ENCODE measurements at regions not wholly inside any gene's neighbourhood (a gene's known extent, or its start where the extent isn't known, plus 50 kb on each side); places are given as distances from the start of the nearest gene placed in this dataset.

DNA sequence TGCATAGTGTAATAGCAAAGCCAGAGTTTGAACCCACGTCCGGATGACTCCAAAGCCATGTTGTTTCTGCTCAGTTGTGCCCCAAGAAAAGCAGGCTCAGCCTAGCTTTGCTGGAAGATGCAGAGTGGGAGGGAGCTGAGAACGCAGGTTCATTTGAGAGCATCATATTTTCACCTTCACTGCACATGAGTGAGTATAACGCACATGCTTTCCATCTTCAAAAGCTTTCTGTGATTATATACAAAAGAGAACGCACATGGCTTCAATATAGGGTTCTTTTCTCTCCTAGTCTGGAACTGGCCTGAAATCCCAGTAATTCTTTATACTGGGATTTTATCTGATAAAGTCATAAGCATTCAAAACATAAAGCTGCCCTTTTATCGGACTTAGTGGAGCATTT lies 385.5 kb upstream of the CADM1 start:
- no peak for DNase-seq (ENCODE audit: extremely low read depth in 1 of 11, low read depth in 9 of 11, low spot score in 4 of 11)

DNA sequence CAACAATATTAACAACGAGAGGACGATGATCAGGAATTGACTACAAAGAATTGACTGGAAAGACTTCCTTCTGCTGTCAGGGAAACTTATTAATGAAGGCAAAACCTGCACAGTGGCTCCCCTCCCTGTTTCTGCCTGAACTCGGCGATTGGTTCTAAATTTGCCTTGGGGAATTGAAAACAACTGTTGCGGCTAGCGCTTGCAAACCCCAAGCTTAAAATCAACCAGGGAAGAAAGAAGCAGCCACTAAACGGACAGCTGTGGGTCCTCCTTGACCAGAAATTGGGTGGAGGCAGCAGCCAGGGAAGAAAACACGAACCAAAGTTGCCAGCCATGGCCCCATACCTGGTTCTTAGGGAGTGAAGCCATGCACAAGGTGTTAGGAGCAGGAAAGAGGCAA lies 383.5 kb upstream of the CADM1 start:
- DNase-seq (ENCODE audit: extremely low read depth in 1 of 11, low read depth in 9 of 11, low spot score in 4 of 11) = no peak

DNA sequence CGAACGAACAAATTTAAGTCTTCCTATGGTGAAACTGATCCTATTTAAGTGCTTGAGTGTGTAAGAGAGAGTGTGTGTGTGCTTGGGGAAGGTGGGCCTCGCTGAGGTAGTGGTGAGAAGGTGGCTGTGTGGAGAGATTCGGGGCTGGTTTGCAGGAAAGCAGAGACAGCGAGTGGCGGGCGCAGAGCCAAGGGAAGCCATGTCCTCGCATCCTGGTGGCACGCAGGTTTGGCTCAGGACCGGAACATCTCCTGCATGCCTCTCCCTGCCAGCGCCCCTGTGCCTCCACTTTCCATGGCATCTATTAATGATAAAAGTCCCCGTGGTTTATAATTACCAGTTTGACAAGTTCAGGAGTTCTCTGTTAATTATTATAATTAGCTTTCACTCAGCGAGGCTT lies 383.1 kb upstream of the CADM1 start:
- no peak for DNase-seq (ENCODE audit: extremely low read depth in 1 of 11, low read depth in 9 of 11, low spot score in 4 of 11)

DNA sequence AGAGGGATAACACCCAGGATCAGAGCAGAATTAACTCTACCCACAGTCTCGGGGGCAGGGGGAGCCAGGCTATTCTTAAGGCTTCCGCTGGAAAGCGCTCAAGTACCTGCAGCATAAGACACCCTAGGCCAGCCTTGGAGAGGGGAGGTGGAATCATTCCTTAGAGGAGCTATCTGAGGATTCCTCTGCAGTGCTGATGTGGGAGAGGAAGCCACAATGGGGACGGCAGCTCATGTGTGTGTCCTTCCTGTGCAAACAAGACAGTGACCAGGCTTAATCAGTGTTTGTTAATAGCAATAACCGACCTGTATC lies 382.2 kb upstream of the CADM1 start:
- DNase-seq (ENCODE audit: extremely low read depth in 1 of 11, low read depth in 9 of 11, low spot score in 4 of 11) = no peak

DNA sequence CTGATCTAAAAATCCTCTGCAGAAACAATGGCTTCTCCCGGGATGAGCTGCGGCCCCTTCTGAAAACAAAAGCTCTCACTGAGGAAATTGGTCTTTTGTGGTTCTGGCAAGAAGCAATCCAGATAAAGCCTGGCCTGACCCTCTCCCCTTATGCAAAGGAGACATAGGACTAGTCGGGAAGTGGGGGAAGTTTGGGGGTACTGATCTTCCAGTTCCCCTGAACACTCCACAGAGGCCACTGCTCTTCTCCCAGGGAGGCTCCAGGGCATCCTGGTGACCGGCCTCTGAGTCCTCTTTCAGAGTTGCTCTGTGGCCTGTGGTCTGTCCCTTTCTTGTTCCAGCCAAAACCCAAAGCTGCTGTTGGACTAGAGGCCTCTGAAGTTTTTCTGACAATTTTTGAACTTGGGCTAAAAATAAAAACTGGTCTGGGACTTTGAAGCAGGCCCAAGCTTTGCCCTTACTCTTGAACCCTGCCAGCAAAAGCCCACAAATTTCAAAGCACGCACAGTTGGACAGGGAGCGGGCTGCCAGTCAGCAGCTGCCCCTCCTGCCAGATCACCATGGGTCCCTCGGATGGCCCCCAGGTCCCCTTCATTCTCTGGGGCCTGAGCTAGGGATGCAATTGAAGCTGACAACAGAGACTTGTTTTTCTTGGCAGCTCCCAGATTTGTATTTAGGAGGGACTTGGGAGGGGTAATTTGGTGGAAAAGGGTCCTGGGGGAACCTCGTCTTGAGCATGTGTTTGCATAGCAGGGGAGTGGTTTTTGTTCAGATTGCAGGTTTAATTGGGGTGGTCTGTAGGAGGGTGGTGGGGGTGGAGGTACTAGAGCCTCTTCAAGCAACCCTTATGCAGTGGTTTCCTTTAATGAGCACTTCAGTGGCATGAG lies 381.6 kb upstream of the CADM1 start:
- DNase-seq (ENCODE audit: extremely low read depth in 1 of 11, low read depth in 9 of 11, low spot score in 4 of 11) = no peak

DNA sequence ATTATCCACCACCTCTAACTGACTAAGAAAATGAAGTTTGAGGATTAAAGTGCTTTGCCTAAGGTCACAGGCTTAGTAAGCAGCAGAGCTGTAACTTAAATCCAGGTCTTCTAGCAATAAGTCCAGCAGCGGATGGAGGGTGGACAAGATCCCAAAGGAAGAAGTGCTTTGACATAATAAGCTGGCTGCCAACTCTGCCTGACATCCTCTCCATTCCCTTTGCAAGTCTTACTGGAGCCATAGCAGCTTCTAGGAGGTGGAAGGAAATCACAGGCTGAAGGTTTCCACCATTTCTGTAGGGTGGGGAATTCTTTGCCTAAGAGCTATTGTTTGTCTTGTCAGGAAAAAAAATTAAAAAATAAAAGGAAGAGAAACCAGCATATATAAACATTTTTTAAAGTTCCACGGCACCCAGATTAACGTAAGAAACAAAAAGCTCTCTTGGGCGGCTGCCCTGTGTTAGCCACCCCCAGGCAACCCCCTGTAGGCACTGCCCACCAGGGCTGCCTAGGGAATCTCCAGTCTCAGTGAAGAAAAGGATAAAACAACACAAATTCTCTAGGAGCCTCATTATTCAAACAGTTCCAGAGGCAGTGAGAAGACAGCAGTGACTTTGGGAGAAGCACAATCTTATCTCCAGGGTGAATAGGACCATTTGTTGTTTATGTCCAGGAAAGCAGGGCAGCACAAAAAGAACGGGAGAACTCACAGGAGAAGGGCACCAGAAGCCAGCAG lies 380.8 kb upstream of the CADM1 start:
- DNase-seq (ENCODE audit: extremely low read depth in 1 of 11, low read depth in 9 of 11, low spot score in 4 of 11) = no peak

DNA sequence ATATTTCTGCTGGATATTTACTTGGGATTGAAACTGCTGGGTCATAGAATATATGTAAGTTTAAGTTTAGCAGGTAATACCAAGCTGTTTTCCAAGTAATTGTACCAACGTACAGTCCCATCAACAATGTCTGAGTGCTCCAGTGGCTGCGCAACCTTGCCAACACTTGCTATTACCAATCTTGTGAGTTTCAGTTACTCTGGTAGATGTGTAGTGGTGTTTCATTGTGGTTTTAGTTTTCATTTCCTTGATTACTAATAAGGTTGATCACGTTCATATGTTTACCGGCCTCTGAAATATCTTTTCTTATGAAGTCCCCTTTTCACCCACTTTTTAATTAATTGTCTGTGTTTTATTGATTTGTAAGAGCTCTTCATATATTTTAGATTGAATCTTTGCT lies 370.6 kb upstream of the CADM1 start:
- no peak for DNase-seq (ENCODE audit: extremely low read depth in 1 of 11, low read depth in 9 of 11, low spot score in 4 of 11)

DNA sequence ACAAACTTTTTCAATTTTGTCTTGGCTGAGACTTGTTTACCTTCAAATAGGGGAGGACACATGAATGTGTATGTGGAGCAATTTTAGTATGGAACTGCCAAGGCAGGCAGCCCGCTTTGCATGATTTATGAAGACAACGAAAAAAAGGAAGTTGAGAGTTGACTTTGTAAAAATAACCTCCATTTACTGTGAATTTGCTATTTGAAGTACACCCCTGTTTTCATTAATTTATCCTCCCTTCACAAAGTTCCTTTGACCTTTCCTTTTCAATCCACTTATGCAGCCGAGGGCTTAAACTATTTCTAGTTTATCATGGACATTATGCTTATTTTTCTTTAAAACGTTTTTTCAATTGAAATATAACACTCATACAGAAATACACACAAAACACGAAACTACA lies 369.6 kb upstream of the CADM1 start:
- peak in 1 of 11 donors; percentile 29 for DNase-seq (ENCODE audit: extremely low read depth in 1 of 11, low read depth in 9 of 11, low spot score in 4 of 11)

DNA sequence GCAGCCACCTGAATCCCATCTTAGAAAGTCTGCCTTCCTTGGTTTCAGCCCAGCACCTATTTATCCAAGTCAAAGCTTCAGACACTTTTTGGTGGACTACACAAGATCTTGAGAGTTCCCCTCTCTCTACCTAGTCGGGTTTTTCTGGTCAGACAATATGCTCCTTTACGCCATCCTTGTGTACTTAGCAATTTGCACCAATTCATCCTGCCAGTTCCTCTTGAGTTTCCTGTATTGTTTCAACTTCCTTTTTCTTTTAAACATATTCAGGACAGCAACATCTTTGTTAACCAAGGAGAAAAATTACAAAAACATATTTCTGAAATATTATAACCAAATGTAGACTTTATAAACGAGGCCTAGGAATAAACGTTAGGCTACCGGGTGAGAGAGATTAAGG lies 368.2 kb upstream of the CADM1 start:
- DNase-seq (ENCODE audit: extremely low read depth in 1 of 11, low read depth in 9 of 11, low spot score in 4 of 11) = no peak

DNA sequence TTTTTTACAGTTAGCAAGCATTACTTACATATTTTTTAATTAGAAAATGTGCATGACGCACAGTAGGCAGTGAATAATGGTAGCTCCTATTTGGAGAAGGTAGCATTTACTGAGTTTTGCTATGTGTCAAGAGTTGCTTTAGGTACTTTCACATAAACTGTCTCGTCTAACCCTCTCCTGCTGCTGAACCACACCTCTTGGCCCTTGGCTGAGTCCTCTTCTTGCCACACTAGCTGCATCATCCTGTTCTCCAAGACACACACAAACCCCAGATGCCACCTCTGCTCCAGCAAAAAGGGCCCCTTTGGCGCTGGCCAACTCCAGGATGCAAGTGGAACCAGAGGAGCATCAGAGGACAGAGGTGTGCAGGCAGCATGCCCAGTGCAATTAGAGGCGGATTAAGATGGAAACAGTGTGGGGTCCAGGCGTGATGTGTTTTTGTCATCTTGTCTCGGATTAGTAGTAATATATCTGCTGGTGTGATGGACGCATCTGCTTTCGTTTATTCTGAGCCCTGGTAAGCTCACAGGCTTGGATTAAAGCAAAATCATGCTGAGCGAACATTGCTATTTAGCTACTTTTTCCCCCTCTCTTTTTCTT lies 367.0 kb upstream of the CADM1 start:
- no peak for DNase-seq (ENCODE audit: extremely low read depth in 1 of 11, low read depth in 9 of 11, low spot score in 4 of 11)

DNA sequence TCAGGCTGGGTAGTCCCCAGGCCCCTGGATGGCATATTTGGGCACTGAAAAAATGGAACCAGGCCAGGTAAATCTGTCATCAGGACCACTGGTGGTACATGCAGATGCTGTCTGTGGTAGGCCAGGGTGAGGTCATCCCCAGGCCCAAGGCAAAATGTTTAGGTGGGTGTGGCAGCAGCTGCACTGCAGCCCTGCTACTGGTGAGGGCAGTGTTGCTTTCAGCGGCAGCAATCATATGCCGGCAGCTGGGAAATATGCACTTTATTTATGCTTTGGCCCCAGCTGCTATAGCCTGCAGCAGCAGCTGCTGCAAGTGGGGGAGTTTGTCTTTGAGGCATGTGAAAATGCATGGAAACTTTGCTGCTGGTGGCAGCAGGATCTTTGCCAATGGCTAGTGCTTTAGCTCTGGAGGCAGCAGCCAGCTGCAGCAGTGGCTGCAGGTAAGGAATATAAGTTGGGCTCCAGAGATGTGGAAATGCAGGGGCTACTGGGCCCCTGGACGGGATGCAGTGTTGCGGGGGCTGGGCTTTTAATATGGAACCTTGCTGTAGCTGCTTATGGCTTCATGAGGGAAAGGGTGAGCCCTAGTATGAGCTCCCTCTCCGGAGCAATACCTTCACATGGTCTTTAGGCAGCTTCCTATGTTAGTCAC lies 365.7 kb upstream of the CADM1 start:
- DNase-seq (ENCODE audit: extremely low read depth in 1 of 11, low read depth in 9 of 11, low spot score in 4 of 11) = peak in 6 of 11 donors; percentile 19 to 36 (median 28)

DNA sequence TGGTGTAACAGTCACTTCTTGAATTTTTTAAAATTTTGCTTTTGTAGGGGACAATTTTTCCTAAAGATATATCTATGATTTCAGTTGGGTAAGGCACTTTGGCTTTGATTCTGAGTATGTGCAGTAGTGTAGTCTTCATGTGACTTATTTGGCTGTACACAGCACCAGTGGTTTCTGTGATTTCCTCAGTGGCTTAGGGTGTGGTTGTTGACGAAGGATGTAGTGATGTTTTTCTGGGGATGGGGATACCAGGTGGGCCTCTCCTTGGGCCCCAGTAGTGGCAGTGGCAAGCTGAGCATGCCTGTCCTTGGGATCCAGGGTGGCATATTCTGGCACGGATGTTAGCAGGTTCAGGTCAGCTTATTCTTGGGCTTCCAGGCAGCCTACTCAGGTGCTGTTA lies 364.9 kb upstream of the CADM1 start:
- DNase-seq (ENCODE audit: extremely low read depth in 1 of 11, low read depth in 9 of 11, low spot score in 4 of 11) = no peak

DNA sequence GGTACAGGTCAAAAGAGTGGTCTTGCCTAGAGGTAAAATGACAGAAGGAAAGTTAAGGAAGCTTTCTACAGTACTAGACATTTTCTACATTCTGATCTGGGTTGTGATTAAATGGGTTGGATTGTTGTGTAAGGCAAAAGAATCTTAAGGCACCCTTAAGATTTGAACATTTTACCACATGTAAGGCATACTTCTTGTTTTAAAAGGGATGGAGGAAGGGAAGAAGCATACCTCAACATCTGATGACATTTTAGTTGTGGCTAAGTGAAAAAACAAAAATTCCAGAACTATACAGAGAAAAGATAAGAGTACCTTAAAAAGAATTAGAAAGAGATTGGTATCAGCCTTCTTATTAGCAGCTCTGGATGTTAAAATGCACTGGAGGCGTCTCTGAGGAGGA lies 356.0 kb upstream of the CADM1 start:
- no peak for DNase-seq (ENCODE audit: extremely low read depth in 1 of 11, low read depth in 9 of 11, low spot score in 4 of 11)

DNA sequence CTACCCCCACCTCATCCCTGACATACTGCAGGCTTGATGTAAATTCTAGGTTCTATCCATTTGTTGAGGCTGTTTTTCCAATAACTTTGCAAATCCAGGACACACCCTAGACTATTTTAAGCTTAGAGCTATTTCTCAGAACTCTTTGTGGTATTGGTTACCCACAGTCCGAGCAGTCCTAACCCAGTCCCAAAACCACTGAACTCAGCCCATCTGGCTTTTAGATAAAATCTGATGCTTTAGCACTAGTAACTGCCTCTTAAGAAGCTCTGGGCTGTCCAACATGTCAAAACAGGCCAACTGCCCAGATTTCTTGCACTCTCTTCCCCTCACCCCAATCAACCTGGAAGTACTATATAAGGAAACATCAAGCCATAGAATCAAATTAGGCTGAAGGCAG lies 344.4 kb upstream of the CADM1 start:
- DNase-seq (ENCODE audit: extremely low read depth in 1 of 11, low read depth in 9 of 11, low spot score in 4 of 11) = no peak

DNA sequence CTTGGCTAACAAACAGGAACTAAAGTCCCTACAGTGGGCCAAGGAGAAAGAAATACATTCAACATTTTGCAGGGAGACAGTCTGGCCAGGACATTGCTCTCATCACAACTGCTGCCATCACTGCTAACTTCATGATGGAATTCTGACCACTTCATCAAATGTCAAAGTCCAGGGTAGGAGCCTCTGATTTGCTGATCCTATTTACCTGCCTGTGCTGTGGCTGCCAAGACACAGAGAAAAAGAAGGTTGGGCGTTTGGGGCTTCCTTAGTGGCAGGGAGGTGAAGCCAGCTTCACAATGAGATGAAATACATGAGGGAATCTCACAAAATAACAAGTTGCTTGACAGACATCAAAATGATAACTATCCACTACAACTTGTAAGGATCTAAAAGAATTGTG lies 343.9 kb upstream of the CADM1 start:
- peak in 3 of 11 donors; percentile 4 to 12 (median 9) for DNase-seq (ENCODE audit: extremely low read depth in 1 of 11, low read depth in 9 of 11, low spot score in 4 of 11)

DNA sequence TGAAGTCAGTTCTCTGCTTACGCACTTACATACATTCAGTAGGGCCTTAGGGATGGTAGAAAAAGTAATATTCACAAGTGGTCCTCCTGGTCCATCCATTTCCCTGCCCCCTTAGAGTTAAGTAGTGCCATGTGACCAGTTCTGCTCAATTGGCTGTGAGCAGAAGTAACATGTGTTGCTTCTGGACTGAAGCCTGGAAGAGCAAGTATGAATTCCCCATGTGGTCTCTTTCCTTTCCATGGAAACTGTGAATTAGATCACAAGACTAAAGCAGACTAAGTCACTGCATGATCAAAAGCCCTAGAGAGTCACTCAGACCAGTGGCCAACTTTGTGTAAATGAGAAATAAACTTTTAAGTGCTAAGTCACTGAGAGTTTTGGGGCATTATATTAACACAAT lies 341.7 kb upstream of the CADM1 start:
- no peak for DNase-seq (ENCODE audit: extremely low read depth in 1 of 11, low read depth in 9 of 11, low spot score in 4 of 11)

DNA sequence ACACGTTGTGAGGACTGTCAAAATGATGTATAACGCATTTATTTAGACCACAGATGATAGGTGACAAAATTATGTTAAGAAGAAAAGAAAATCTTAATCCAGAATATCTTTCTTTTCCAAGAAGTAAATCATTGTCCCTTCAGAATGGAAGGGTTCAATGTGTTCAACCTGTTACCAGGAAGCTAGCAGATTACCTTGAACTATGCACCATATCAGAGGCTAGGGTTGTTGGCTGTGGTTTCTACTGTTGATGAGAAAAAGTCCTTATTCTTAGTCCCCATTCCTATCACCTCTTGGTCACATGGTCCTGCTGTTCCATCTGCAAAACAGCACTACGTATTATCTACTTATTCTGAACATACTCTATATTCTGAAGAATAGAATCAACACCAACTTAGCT lies 339.5 kb upstream of the CADM1 start:
- DNase-seq (ENCODE audit: extremely low read depth in 1 of 11, low read depth in 9 of 11, low spot score in 4 of 11) = no peak

DNA sequence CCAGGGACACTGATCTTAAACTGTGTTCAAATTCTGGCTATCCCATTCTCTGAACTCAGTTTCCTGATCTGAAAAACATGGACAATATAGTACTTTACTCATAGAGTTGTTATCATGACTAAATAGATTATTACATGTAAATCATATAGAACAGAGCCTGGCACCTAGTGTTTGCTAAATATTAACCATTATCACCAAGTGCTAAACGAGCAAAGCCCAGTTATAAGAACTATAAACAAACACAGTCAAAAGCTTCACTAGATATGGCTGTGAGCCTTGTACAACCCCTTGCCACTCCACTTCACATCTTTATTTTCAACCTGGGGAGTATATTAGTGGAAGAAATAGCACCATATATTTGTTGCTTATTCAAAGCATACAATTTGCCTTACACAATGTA lies 338.9 kb upstream of the CADM1 start:
- no peak for DNase-seq (ENCODE audit: extremely low read depth in 1 of 11, low read depth in 9 of 11, low spot score in 4 of 11)

DNA sequence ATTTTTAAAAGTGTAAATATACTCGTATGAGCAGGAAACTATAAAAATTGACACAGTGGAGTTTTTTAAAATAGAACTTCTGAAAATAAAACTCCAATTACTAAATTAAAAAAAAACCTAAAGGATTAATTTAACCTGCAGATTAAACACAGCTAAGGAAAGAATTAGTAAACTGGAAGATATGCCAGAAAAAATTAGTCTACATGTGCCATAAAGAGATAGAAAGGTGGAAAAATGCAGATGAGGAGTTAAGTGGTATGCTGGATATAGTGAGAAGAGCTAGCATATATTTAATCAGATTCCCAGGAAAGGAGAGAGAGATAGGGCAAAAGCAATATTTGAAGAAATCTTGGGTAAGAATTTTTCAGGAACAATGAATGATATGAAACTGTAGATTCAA lies 315.8 kb upstream of the CADM1 start:
- no peak for DNase-seq (ENCODE audit: extremely low read depth in 1 of 11, low read depth in 9 of 11, low spot score in 4 of 11)

DNA sequence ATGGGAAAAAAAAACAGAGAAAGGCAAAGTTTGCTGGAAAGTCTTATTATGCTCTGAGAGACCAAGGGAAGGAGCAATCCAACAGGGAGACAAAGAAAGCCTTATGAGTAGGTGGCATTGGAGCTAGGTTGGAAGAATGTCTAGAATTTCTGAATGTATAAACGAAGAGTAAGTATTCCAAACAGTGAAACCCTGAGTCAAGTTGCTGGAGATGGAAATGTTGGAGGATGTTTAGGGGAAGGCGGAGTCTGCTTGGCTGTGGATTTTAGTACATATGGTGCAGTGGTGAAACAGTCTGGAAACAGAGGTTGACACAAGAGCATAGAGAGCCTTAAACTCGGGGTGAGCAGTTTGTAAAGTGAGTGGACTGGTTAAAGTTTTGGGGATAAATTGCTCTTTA lies 314.8 kb upstream of the CADM1 start:
- no peak for DNase-seq (ENCODE audit: extremely low read depth in 1 of 11, low read depth in 9 of 11, low spot score in 4 of 11)

All from renal cortex interstitium (tissue), 11 donors.